Liver (tissue), 8 donors: ENCODE measurements at regions not wholly inside any gene's neighbourhood (a gene's known extent, or its start where the extent isn't known, plus 50 kb on each side); places are given as distances from the start of the nearest gene placed in this dataset.

ENCODE experiments used
- DNase-seq: peaks from one replicate; pipeline ENCODE4 v3.0.0-alpha.2; 2017; ENCODE audit warnings: low spot score
- H3K27ac ChIP-seq, 2 donors: one replicate each; pipeline ENCODE4 v1.7.0; 2013; ENCODE audit warnings: inconsistent platforms in 2 of 2, low read length in 2 of 2, control low read depth in 1 of 2, low read depth in 1 of 2, mild to moderate bottlenecking in 1 of 2
- H3K27me3 ChIP-seq, 4 donors: one replicate each; pipeline versions ENCODE4 v1.6.1 to v1.7.0; 2013; ENCODE audit warnings: low read length in 3 of 4, inconsistent platforms in 1 of 4, mild to moderate bottlenecking in 1 of 4, moderate library complexity in 1 of 4; ENCODE audit not compliant: control insufficient read depth in 4 of 4, insufficient read depth in 4 of 4
- H3K36me3 ChIP-seq, 4 donors: one replicate each; pipeline versions ENCODE4 v1.6.1 to v1.7.0; 2013; ENCODE audit warnings: low read length in 3 of 4, mild to moderate bottlenecking in 3 of 4, low read depth in 1 of 4, moderate library complexity in 1 of 4; ENCODE audit not compliant: control insufficient read depth in 4 of 4, insufficient read depth in 3 of 4
- H3K4me1 ChIP-seq, 4 donors: one replicate each; pipeline versions ENCODE4 v1.6.1 to v1.7.0; 2013; ENCODE audit warnings: low read length in 3 of 4, mild to moderate bottlenecking in 3 of 4, moderate library complexity in 1 of 4; ENCODE audit not compliant: control insufficient read depth in 4 of 4, insufficient read depth in 4 of 4
- H3K4me3 ChIP-seq, 3 donors: one replicate each; pipeline versions ENCODE4 v1.6.1 to v1.7.0; 2013; ENCODE audit warnings: low read length in 3 of 3, control low read depth in 1 of 3, low read depth in 1 of 3, mild to moderate bottlenecking in 1 of 3
- H3K9ac ChIP-seq, 2 donors: one replicate each; pipeline ENCODE4 v1.7.0; 2013; ENCODE audit warnings: low read length in 2 of 2, mild to moderate bottlenecking in 2 of 2, moderate library complexity in 2 of 2, control low read depth in 1 of 2, low read depth in 1 of 2
- H3K9me3 ChIP-seq, 4 donors: one replicate each; pipeline versions ENCODE4 v1.6.1 to v1.7.0; 2013; ENCODE audit warnings: low read length in 3 of 4; ENCODE audit not compliant: control insufficient read depth in 4 of 4
- FOXA2 ChIP-seq: IDR thresholded peaks from 2 replicates; pipeline ENCODE4 v1.6.1; 2016; ENCODE audit warnings: antibody characterized with exemption
- NR2F2 ChIP-seq: IDR thresholded peaks from 2 replicates; pipeline ENCODE4 v1.6.1; 2016; ENCODE audit warnings: antibody characterized with exemption
- RAD21 ChIP-seq, 2 donors: IDR thresholded peaks; 2 replicates each; pipeline ENCODE4 v1.6.1; 2016; ENCODE audit warnings: antibody characterized with exemption in 2 of 2, mild to moderate bottlenecking in 2 of 2
- REST ChIP-seq: IDR thresholded peaks from 2 replicates; pipeline ENCODE4 v1.6.1; 2016; ENCODE audit warnings: antibody characterized with exemption, mild to moderate bottlenecking
- RXRA ChIP-seq, 2 donors: IDR thresholded peaks; 2 replicates each; pipeline ENCODE4 v1.6.1; 2017 to 2018; ENCODE audit warnings: antibody characterized with exemption in 2 of 2, mild to moderate bottlenecking in 1 of 2
- SP1 ChIP-seq: IDR thresholded peaks from 2 replicates; pipeline ENCODE4 v1.6.1; 2018; ENCODE audit warnings: antibody characterized with exemption, mild to moderate bottlenecking
- WGBS: extraction: QIAGEN DNeasy Blood & Tissue Kit; methylation state at CpG from one replicate; pipeline ENCODE4 v1.1.7; 2013; 5-methylcytosine and 5-hydroxymethylcytosine counted together
- TF ChIP-seq, protein P1 (sequence below): fragments of 150-350 bp; IDR thresholded peaks from 2 replicates; pipeline ENCODE4 v1.5.1; 2017; ENCODE audit warnings: improper control_type of control experiment, low read depth, low read length; ENCODE audit not compliant: missing input control
- TF ChIP-seq, protein P2 (sequence below): IDR thresholded peaks from 2 replicates; pipeline ENCODE4 v1.6.1; 2016; ENCODE audit warnings: antibody characterized with exemption
- donor health status: healthy.
- donor health status: healthy.
- donor health status: healthy.
- donor health status: healthy.
- donor health status: healthy.

DNA sequence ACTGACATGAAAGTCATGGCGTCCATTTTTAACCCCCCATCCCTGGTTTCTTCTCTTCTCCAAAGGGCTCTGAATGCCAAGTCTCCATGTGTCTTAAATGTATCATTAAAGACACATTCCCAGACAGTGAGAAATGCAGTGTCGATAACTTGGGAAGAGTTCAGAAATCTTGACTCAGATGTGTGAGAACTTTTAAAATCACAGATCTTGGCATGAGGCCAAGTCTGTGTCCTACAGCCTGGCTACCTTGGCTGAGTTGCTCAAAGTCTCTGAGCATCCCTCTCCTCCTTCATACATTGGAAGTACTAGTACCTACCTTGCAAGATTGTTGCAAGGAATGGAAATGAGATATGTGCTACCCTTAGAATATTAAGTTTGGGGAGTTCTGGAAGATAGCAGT is 1046.5 kb upstream of the RBFOX1 start (continued):
- TF ChIP-seq, protein P1, sequence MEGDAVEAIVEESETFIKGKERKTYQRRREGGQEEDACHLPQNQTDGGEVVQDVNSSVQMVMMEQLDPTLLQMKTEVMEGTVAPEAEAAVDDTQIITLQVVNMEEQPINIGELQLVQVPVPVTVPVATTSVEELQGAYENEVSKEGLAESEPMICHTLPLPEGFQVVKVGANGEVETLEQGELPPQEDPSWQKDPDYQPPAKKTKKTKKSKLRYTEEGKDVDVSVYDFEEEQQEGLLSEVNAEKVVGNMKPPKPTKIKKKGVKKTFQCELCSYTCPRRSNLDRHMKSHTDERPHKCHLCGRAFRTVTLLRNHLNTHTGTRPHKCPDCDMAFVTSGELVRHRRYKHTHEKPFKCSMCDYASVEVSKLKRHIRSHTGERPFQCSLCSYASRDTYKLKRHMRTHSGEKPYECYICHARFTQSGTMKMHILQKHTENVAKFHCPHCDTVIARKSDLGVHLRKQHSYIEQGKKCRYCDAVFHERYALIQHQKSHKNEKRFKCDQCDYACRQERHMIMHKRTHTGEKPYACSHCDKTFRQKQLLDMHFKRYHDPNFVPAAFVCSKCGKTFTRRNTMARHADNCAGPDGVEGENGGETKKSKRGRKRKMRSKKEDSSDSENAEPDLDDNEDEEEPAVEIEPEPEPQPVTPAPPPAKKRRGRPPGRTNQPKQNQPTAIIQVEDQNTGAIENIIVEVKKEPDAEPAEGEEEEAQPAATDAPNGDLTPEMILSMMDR, result no peak
- no peak for TF ChIP-seq FOXA2
- TF ChIP-seq, protein P2, sequence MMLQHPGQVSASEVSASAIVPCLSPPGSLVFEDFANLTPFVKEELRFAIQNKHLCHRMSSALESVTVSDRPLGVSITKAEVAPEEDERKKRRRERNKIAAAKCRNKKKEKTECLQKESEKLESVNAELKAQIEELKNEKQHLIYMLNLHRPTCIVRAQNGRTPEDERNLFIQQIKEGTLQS, result no peak

- no peak overlapping the region for H3K9ac ChIP-seq
- H3K27ac ChIP-seq, result no peak overlapping the region
- no peak overlapping the region for H3K4me3 ChIP-seq
- peaks cover 0 to 4% (median 0%) of the 10 kb centered on the region in 4 donors for H3K27me3 ChIP-seq
- H3K4me1 ChIP-seq, result no peaks in the 10 kb centered on the region
- WGBS, result 40% methylated on average over 7 of the region's 7 CpGs
- no peaks in the 10 kb centered on the region for H3K36me3 ChIP-seq
- DNase-seq, result no peak
- TF ChIP-seq REST (no peak), SP1 (no peak), RXRA (IDR thresholded peaks at IDR 0.05) (no peak)
- TF ChIP-seq, protein P1, result no peak
- H3K9me3 ChIP-seq, result peaks cover 0 to 2% (median 0%) of the 10 kb centered on the region in 4 donors
Measured at GRCh38 chr16:6284731-6285130, 1047.9 kb upstream of the RBFOX1 start.

GRCh38 chr16:6281994-6282393 is 1050.7 kb upstream of the RBFOX1 start:
- TF ChIP-seq RAD21 (IDR thresholded peaks at IDR 0.05) (no peak), NR2F2 (no peak)
- TF ChIP-seq, protein P1, result no peak
- Histone ChIP-seq H3K4me1 (no peaks in the 10 kb centered on the region), H3K27me3 (no peaks in the 10 kb centered on the region), H3K9ac (no peak overlapping the region), H3K4me3 (no peak overlapping the region), H3K27ac (no peak overlapping the region), H3K9me3 (peaks cover 0 to 2% (median 0%) of the 10 kb centered on the region in 4 donors), H3K36me3 (no peaks in the 10 kb centered on the region)
- no peak for DNase-seq
- WGBS, result 93% methylated on average over 1 of the region's 1 CpG
